HCT116 (cell line): ENCODE measurements at regions not wholly inside any gene's neighbourhood (a gene's known extent, or its start where the extent isn't known, plus 50 kb on each side); places are given as distances from the start of the nearest gene placed in this dataset.

Experiments
- ATAC-seq: fragments of 200-7000 bp; cut with Tn5 transposase; 2 replicates; pipeline ENCODE4 v1.9.1; 2020; ENCODE audit warnings: mild to moderate bottlenecking, moderate library complexity
- BruUV-seq: library from RNA; stranded (reverse); fragments of 400-500 nt; replicated peaks from 2 replicates; lab custom pipeline; 2021; lab: Mats Ljungman, UMichigan
- CTCF ChIA-PET: fragments of 300-600 bp; sonication (Branson Sonifier 250); formaldehyde crosslinking; loops from one replicate; lab custom pipeline; 2021; ENCODE audit warnings: antibody characterized with exemption; lab: Charles Lee
- POLR2A ChIA-PET: fragments of 300-600, 350-600 bp; sonication (Branson Sonifier 250); formaldehyde crosslinking; loops from one replicate; lab custom pipeline; 2021; ENCODE audit warnings: antibody characterized with exemption; lab: Charles Lee
- RAD21 ChIA-PET, 2 experiments: fragments of 300-600 bp; sonication (Branson Sonifier 250); formaldehyde crosslinking; loops; one replicate each; lab custom pipeline; 2023; ENCODE audit warnings: low total read pairs in 2 of 2; ENCODE audit not compliant: uncharacterized antibody in 2 of 2, unreplicated experiment in 2 of 2, low non-redundant PET in 1 of 2; lab: Charles Lee
- DNase-seq: peaks from one replicate; pipeline ENCODE4 v3.0.0-alpha.2; 2010; ENCODE audit warnings: low read depth, low spot score
- H2AFZ ChIP-seq: fragments of 200-600 bp; shearing (Covaris generic), sonication (generic); 2 replicates; pipeline ENCODE4 v1.6.1; 2017; ENCODE audit warnings: low read depth, mixed run types, mixed read lengths, antibody characterized with exemption, low read length; ENCODE audit not compliant: poor library complexity, severe bottlenecking
- H3K27ac ChIP-seq: 2 replicates; pipeline ENCODE4 v1.5.1; 2012; ENCODE audit warnings: low read depth, low read length
- H3K27me3 ChIP-seq: fragments of 200-600 bp; sonication (generic); 2 replicates; pipeline ENCODE4 v1.6.1; 2016; ENCODE audit warnings: mixed run types, low read length, mixed read lengths; ENCODE audit not compliant: insufficient read depth
- H3K36me3 ChIP-seq, 2 experiments: fragments of 200-500 bp in 1 of 2; fragments of 200-600 bp in 1 of 2; sonication (Bioruptor generic) in 1 of 2; sonication (generic) in 1 of 2; 2 replicates each; pipeline versions ENCODE4 v1.5.1 to v1.6.1; 2014 to 2016; ENCODE audit warnings: low read length in 2 of 2, inconsistent platforms in 1 of 2, mixed read lengths in 1 of 2, mixed run types in 1 of 2; ENCODE audit not compliant: insufficient read depth in 2 of 2, control insufficient read depth in 1 of 2
- H3K4me1 ChIP-seq, 2 experiments: fragments of 200-600 bp in 1 of 2; sonication (generic) in 1 of 2; 2 replicates each; pipeline versions ENCODE4 v1.5.1 to v1.6.1; 2012 to 2017; ENCODE audit warnings: low read length in 2 of 2, inconsistent platforms in 1 of 2, mild to moderate bottlenecking in 1 of 2, mixed read lengths in 1 of 2, mixed run types in 1 of 2, moderate library complexity in 1 of 2; ENCODE audit not compliant: insufficient read depth in 2 of 2, control insufficient read depth in 1 of 2
- H3K4me2 ChIP-seq: fragments of 200-600 bp; sonication (generic); 2 replicates; pipeline ENCODE4 v1.6.1; 2017; ENCODE audit warnings: mixed run types, low read length, mixed read lengths
- H3K4me3 ChIP-seq, 2 experiments: fragments of 200-600 bp in 1 of 2; sonication (generic) in 1 of 2; replicated peaks in 1 of 2; 2 replicates each; pipeline ENCODE4 v1.5.1; 2011 to 2016; ENCODE audit warnings: low read length in 2 of 2, control low read depth in 1 of 2, low read depth in 1 of 2, mild to moderate bottlenecking in 1 of 2, mixed read lengths in 1 of 2, mixed run types in 1 of 2
- H3K79me2 ChIP-seq: fragments of 200-600 bp; sonication (generic); 2 replicates; pipeline ENCODE4 v1.6.1; 2017; ENCODE audit warnings: mild to moderate bottlenecking, mixed run types, low read length, moderate library complexity, mixed read lengths; ENCODE audit not compliant: insufficient read depth
- H3K9ac ChIP-seq: fragments of 200-600 bp; sonication (generic); 2 replicates; pipeline ENCODE4 v1.6.1; 2016; ENCODE audit warnings: low read length, mixed read lengths
- H3K9me2 ChIP-seq: fragments of 200-600 bp; sonication (generic), shearing (Covaris generic); 2 replicates; pipeline ENCODE4 v1.6.1; 2017; ENCODE audit warnings: mixed run types, mild to moderate bottlenecking, moderate library complexity; ENCODE audit not compliant: insufficient read depth
- H3K9me3 ChIP-seq, 2 experiments: fragments of 200-500 bp in 1 of 2; fragments of 200-600 bp in 1 of 2; sonication (Bioruptor generic) in 1 of 2; sonication (generic) in 1 of 2; 2 replicates each; pipeline ENCODE4 v1.6.1; 2014 to 2017; ENCODE audit warnings: low read length in 2 of 2, mixed read lengths in 2 of 2, inconsistent platforms in 1 of 2, low read depth in 1 of 2, mild to moderate bottlenecking in 1 of 2, mixed run types in 1 of 2, moderate library complexity in 1 of 2; ENCODE audit not compliant: control insufficient read depth in 1 of 2, insufficient read depth in 1 of 2
- H4K20me1 ChIP-seq: fragments of 200-600 bp; sonication (generic), shearing (Covaris generic); 2 replicates; pipeline ENCODE4 v1.6.1; 2017; ENCODE audit warnings: mixed run types, mild to moderate bottlenecking, moderate library complexity; ENCODE audit not compliant: insufficient read depth
- ATF3 ChIP-seq: IDR thresholded peaks from 2 replicates; pipeline ENCODE4 v1.6.1; 2012
- CEBPB ChIP-seq: IDR thresholded peaks from 2 replicates; pipeline ENCODE4 v1.6.1; 2012; ENCODE audit warnings: low read depth
- EGR1 ChIP-seq: IDR thresholded peaks from 2 replicates; pipeline ENCODE4 v1.6.1; 2012; ENCODE audit warnings: low read depth
- ELF1 ChIP-seq: IDR thresholded peaks from 2 replicates; pipeline ENCODE4 v1.6.1; 2012; ENCODE audit warnings: low read depth, borderline replicate concordance
- EZH2 ChIP-seq: fragments of 200-600 bp; sonication (generic); IDR thresholded peaks from 2 replicates; pipeline ENCODE4 v1.6.1; 2017; ENCODE audit warnings: antibody characterized with exemption, mixed run types
- EZH2phosphoT487 ChIP-seq: fragments of 200-600 bp; IDR thresholded peaks from 2 replicates; pipeline ENCODE4 v1.6.1; 2018; ENCODE audit warnings: antibody characterized with exemption, borderline replicate concordance
- FOSL1 ChIP-seq: IDR thresholded peaks from 2 replicates; pipeline ENCODE4 v1.6.1; 2012; ENCODE audit warnings: low read depth
- JUND ChIP-seq: IDR thresholded peaks from 2 replicates; pipeline ENCODE4 v1.6.1; 2012
- POLR2A ChIP-seq: IDR thresholded peaks from 2 replicates; pipeline ENCODE4 v1.7.0; 2011; ENCODE audit warnings: borderline replicate concordance; ENCODE audit not compliant: insufficient read depth, insufficient read length; ENCODE audit errors: extremely low read depth
- RAD21 ChIP-seq: IDR thresholded peaks from 2 replicates; pipeline ENCODE4 v1.6.1; 2012; ENCODE audit warnings: low read depth, mild to moderate bottlenecking
- SIN3A ChIP-seq: IDR thresholded peaks from 2 replicates; pipeline ENCODE4 v1.6.1; 2012; ENCODE audit warnings: low read depth
- SP1 ChIP-seq: IDR thresholded peaks from 2 replicates; pipeline ENCODE4 v1.6.1; 2012; ENCODE audit warnings: low read depth
- TCF7L2 ChIP-seq: IDR thresholded peaks from 2 replicates; pipeline ENCODE4 v1.7.0; 2011; ENCODE audit warnings: borderline replicate concordance, inconsistent platforms; ENCODE audit not compliant: insufficient read depth, insufficient read length; ENCODE audit errors: extremely low read depth
- YY1 ChIP-seq: IDR thresholded peaks from 2 replicates; pipeline ENCODE4 v1.6.1; 2011; ENCODE audit warnings: low read length, low read depth, moderate library complexity, mild to moderate bottlenecking; ENCODE audit not compliant: insufficient replicate concordance; ENCODE audit errors: extremely low read depth
- ZBTB33 ChIP-seq: IDR thresholded peaks from 2 replicates; pipeline ENCODE4 v1.6.1; 2011; ENCODE audit warnings: mild to moderate bottlenecking, low read length, moderate library complexity; ENCODE audit not compliant: insufficient replicate concordance; ENCODE audit errors: extremely low read depth
- ZFX ChIP-seq: fragments of 450-650 bp; IDR thresholded peaks from 2 replicates; pipeline ENCODE4 v1.6.1; 2017
- ZNF274 ChIP-seq: fragments of 200-500 bp; sonication (Bioruptor generic); IDR thresholded peaks from 2 replicates; pipeline ENCODE4 v1.6.1; 2014; ENCODE audit warnings: mild to moderate bottlenecking, low read depth, low read length, inconsistent platforms
- intact Hi-C: fragments of 100-400 bp; cut with micrococcal nuclease; formaldehyde crosslinking; loops from 2 replicates; pipeline ENCODE4 v1.10.0; 2022
- TF ChIP-seq, protein P1 (sequence below): IDR thresholded peaks from 2 replicates; pipeline ENCODE4 v1.6.1; 2012
- TF ChIP-seq, protein P2 (sequence below), 3 experiments: fragments of 200-600 bp in 1 of 3; sonication (generic) in 1 of 3; IDR thresholded peaks in 2 of 3; conservative IDR thresholded peaks in 1 of 3; 2 replicates each; pipeline ENCODE4 v1.5.1; 2012 to 2017; ENCODE audit warnings: low read depth in 2 of 3, low read length in 2 of 3, antibody characterized with exemption in 1 of 3, borderline replicate concordance in 1 of 3, control low read depth in 1 of 3, mild to moderate bottlenecking in 1 of 3, mixed read lengths in 1 of 3, mixed run types in 1 of 3, moderate library complexity in 1 of 3; ENCODE audit not compliant: insufficient read depth in 1 of 3
- TF ChIP-seq, protein P3 (sequence below): IDR thresholded peaks from 2 replicates; pipeline ENCODE4 v1.6.1; 2012; ENCODE audit warnings: low read depth

- Histone ChIP-seq H3K27me3 (peaks cover 6% of the 10 kb centered on the region; the same call in 1 of the 2 replicates), H4K20me1 (no peaks in the 10 kb centered on the region), H3K79me2 (no peaks in the 10 kb centered on the region), H3K9me3 (no peaks in the 10 kb centered on the region), H3K4me1 (no peaks in the 10 kb centered on the region), H3K4me2 (no peak overlapping the region), H3K36me3 (no peaks in the 10 kb centered on the region), H3K9ac (no peak overlapping the region), H3K27ac (no peak overlapping the region), H3K4me3 (no peak overlapping the region), H3K9me2 (no peaks in the 10 kb centered on the region), H2AFZ (no peak overlapping the region)
- POLR2A ChIA-PET = no interaction called here
- no peak for DNase-seq
- BruUV-seq = no TSS peak
- no peak for ATAC-seq
- intact Hi-C loops = no loop called here
- TF ChIP-seq YY1 = no peak
- no peak for TF ChIP-seq ATF3
- TF ChIP-seq, protein P1, sequence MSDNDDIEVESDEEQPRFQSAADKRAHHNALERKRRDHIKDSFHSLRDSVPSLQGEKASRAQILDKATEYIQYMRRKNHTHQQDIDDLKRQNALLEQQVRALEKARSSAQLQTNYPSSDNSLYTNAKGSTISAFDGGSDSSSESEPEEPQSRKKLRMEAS = no peak
- no peak for TF ChIP-seq ZFX
- TF ChIP-seq, protein P2, sequence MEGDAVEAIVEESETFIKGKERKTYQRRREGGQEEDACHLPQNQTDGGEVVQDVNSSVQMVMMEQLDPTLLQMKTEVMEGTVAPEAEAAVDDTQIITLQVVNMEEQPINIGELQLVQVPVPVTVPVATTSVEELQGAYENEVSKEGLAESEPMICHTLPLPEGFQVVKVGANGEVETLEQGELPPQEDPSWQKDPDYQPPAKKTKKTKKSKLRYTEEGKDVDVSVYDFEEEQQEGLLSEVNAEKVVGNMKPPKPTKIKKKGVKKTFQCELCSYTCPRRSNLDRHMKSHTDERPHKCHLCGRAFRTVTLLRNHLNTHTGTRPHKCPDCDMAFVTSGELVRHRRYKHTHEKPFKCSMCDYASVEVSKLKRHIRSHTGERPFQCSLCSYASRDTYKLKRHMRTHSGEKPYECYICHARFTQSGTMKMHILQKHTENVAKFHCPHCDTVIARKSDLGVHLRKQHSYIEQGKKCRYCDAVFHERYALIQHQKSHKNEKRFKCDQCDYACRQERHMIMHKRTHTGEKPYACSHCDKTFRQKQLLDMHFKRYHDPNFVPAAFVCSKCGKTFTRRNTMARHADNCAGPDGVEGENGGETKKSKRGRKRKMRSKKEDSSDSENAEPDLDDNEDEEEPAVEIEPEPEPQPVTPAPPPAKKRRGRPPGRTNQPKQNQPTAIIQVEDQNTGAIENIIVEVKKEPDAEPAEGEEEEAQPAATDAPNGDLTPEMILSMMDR (IDR thresholded peaks at IDR 0.05 in 2 of 3, conservative IDR thresholded peaks at IDR 0.05 in 1 of 3; ENCODE audit: borderline replicate concordance in 1 of 3, insufficient read depth in 1 of 3, low read depth in 2 of 3, low read length in 2 of 3) = no peak
- TF ChIP-seq ZBTB33 = no peak
- TF ChIP-seq, protein P3, sequence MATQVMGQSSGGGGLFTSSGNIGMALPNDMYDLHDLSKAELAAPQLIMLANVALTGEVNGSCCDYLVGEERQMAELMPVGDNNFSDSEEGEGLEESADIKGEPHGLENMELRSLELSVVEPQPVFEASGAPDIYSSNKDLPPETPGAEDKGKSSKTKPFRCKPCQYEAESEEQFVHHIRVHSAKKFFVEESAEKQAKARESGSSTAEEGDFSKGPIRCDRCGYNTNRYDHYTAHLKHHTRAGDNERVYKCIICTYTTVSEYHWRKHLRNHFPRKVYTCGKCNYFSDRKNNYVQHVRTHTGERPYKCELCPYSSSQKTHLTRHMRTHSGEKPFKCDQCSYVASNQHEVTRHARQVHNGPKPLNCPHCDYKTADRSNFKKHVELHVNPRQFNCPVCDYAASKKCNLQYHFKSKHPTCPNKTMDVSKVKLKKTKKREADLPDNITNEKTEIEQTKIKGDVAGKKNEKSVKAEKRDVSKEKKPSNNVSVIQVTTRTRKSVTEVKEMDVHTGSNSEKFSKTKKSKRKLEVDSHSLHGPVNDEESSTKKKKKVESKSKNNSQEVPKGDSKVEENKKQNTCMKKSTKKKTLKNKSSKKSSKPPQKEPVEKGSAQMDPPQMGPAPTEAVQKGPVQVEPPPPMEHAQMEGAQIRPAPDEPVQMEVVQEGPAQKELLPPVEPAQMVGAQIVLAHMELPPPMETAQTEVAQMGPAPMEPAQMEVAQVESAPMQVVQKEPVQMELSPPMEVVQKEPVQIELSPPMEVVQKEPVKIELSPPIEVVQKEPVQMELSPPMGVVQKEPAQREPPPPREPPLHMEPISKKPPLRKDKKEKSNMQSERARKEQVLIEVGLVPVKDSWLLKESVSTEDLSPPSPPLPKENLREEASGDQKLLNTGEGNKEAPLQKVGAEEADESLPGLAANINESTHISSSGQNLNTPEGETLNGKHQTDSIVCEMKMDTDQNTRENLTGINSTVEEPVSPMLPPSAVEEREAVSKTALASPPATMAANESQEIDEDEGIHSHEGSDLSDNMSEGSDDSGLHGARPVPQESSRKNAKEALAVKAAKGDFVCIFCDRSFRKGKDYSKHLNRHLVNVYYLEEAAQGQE = no peak
- no peak for TF ChIP-seq ZNF274
- no peak for TF ChIP-seq RAD21
- TF ChIP-seq FOSL1 = no peak
- TF ChIP-seq SP1 = no peak
- no peak for TF ChIP-seq EZH2
- no peak for TF ChIP-seq JUND
- no peak for TF ChIP-seq TCF7L2
- no peak for TF ChIP-seq EGR1
- TF ChIP-seq SIN3A = no peak
- no peak for TF ChIP-seq EZH2phosphoT487
- no peak for TF ChIP-seq ELF1
- TF ChIP-seq POLR2A = no peak
- no peak for TF ChIP-seq CEBPB
- CTCF ChIA-PET = no interaction called here
- RAD21 ChIA-PET = no interaction called here
Observed at GRCh38 chr13:112010714-112011113, 56.2 kb upstream of the SOX1 start.
